ENCODE measurements at regions not wholly inside any gene's neighbourhood (a gene's known extent, or its start where the extent isn't known, plus 50 kb on each side); places are given as distances from the start of the nearest gene placed in this dataset.

- TF ChIP-seq GATA2 (IDR thresholded peaks at IDR 0.05; ENCODE audit: low read depth, low read length) (no peak), GATA3 (IDR thresholded peaks at IDR 0.05; ENCODE audit: low read depth, low read length) (no peak)
Measured at GRCh38 chr5:51002368-51002767, 335.9 kb downstream of the PARP8 start.

Data from SH-SY5Y (cell line).